PC-3 (cell line): ENCODE measurements at regions not wholly inside any gene's neighbourhood (a gene's known extent, or its start where the extent isn't known, plus 50 kb on each side); places are given as distances from the start of the nearest gene placed in this dataset.

Source experiments
- ATAC-seq: fragments of 200-7000 bp; cut with Tn5 transposase; 2 replicates; pipeline ENCODE4 v1.9.1; 2020; ENCODE audit warnings: mild to moderate bottlenecking, moderate library complexity
- BruUV-seq: library from RNA; stranded (reverse); fragments of 400-500 nt; replicated peaks from 2 replicates; lab custom pipeline; 2021; lab: Mats Ljungman, UMichigan
- CTCF ChIA-PET: fragments of 300-600 bp; sonication (Branson Sonifier 250); formaldehyde crosslinking; loops from one replicate; lab custom pipeline; 2022; ENCODE audit warnings: antibody characterized with exemption; lab: Charles Lee
- POLR2A ChIA-PET: fragments of 300-600 bp; sonication (Branson Sonifier 250); formaldehyde crosslinking; loops from one replicate; lab custom pipeline; 2022; ENCODE audit warnings: antibody characterized with exemption; ENCODE audit not compliant: unreplicated experiment; lab: Charles Lee
- DNase-seq: peaks from one replicate; pipeline ENCODE4 v3.0.0-alpha.2; 2015
- H2AFZ ChIP-seq: fragments of 300-600 bp; sonication (generic); 2 replicates; pipeline ENCODE4 v1.6.0; 2016; ENCODE audit warnings: antibody characterized with exemption, low read length
- H3F3A ChIP-seq: fragments of 300-600 bp; sonication (generic); one replicate; pipeline ENCODE4 v1.6.0; 2017; ENCODE audit warnings: antibody characterized with exemption, low read length, control low read depth, mild to moderate bottlenecking; ENCODE audit not compliant: unreplicated experiment
- H3K27ac ChIP-seq: fragments of 300-600 bp; sonication (generic); 2 replicates; pipeline ENCODE4 v1.5.1; 2016; ENCODE audit warnings: mild to moderate bottlenecking, low read length
- H3K27me3 ChIP-seq: fragments of 300-600 bp; sonication (generic); 2 replicates; pipeline ENCODE4 v1.6.1; 2016; ENCODE audit warnings: low read length, mixed read lengths
- H3K36me3 ChIP-seq: fragments of 300-600 bp; sonication (generic); 2 replicates; pipeline ENCODE4 v1.6.1; 2016; ENCODE audit warnings: low read depth, mixed run types, low read length, mixed read lengths
- H3K4me1 ChIP-seq: fragments of 300-600 bp; sonication (generic); 2 replicates; pipeline ENCODE4 v1.5.1; 2016; ENCODE audit warnings: low read length; ENCODE audit not compliant: insufficient read depth
- H3K4me2 ChIP-seq: fragments of 300-600 bp; sonication (generic); 2 replicates; pipeline ENCODE4 v1.6.0; 2016; ENCODE audit warnings: low read length
- H3K4me3 ChIP-seq: fragments of 300-600 bp; sonication (generic); 2 replicates; pipeline ENCODE4 v1.5.1; 2016; ENCODE audit warnings: mild to moderate bottlenecking, low read length, mixed read lengths
- H3K79me2 ChIP-seq: fragments of 300-600 bp; sonication (generic); 2 replicates; pipeline ENCODE4 v1.6.1; 2017; ENCODE audit warnings: low read length, mixed read lengths
- H3K9ac ChIP-seq: fragments of 300-600 bp; sonication (generic); 2 replicates; pipeline ENCODE4 v1.6.0; 2016; ENCODE audit warnings: mild to moderate bottlenecking, low read length
- H3K9me2 ChIP-seq: fragments of 300-600 bp; sonication (generic); replicated peaks from 2 replicates; pipeline ENCODE4 v1.6.1; 2016; ENCODE audit warnings: mixed run types, low read length, mixed read lengths
- H3K9me3 ChIP-seq: fragments of 300-600 bp; sonication (generic); 2 replicates; pipeline ENCODE4 v1.6.1; 2016; ENCODE audit warnings: low read length, mixed read lengths
- H4K20me1 ChIP-seq: fragments of 300-600 bp; sonication (generic); 2 replicates; pipeline ENCODE4 v1.6.1; 2016; ENCODE audit warnings: low read length, mixed read lengths
- CTCF ChIP-seq: fragments of 300-600 bp; sonication (generic); conservative IDR thresholded peaks from 2 replicates; pipeline ENCODE4 v1.5.1; 2017; ENCODE audit warnings: antibody characterized with exemption, low read depth, mild to moderate bottlenecking, low read length
- EZH2 ChIP-seq: fragments of 300-600 bp; sonication (generic); IDR thresholded peaks from one replicate; pipeline ENCODE4 v1.6.1; 2017; ENCODE audit warnings: antibody characterized with exemption, mild to moderate bottlenecking, low read length; ENCODE audit not compliant: unreplicated experiment
- EZH2phosphoT487 ChIP-seq: fragments of 300-600 bp; sonication (generic); IDR thresholded peaks from 2 replicates; pipeline ENCODE4 v1.6.1; 2018; ENCODE audit warnings: mild to moderate bottlenecking, antibody characterized with exemption, low read length, borderline replicate concordance
- intact Hi-C: fragments of 100-400 bp; cut with micrococcal nuclease; formaldehyde crosslinking; loops from 2 replicates; pipeline ENCODE4 v1.9.0; 2023

GRCh38 chr5:5018578-5018970, 121.6 kb upstream of the ADAMTS16 start:
- no peak overlapping the region for H3K9ac ChIP-seq
- POLR2A ChIA-PET = no interaction called here

DNA sequence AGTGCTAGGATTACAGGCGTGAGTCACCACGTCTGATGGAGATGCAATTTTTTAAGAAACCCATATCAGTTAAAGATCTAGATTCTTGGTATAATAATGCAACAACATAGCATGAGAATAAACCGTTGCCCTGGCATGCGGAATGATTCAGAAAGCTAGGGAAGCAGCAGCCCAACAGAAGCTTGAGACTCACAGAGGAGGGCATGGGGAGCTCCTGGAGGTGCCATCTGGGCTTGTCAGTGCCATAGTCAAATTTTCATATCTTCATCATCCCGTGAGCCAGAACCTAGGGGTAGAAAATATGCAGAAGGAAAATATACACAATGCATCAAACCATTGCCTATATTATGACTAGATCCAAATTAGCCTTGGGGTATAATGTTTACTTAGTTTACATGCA, 118.7 kb upstream of the ADAMTS16 start:
- H3K9me3 ChIP-seq = no peaks in the 10 kb centered on the region
- H3K27me3 ChIP-seq = peaks cover 5% of the 10 kb centered on the region; the same call in 1 of the 2 replicates
- ChIA-PET POLR2A (no interaction called here), CTCF (no interaction called here)
- H3K9me2 ChIP-seq = no peaks in the 10 kb centered on the region
- no peak for TF ChIP-seq EZH2phosphoT487
- TF ChIP-seq CTCF = no peak
- TF ChIP-seq EZH2 = no peak
- H3K4me1 ChIP-seq = peaks cover 24% of the 10 kb centered on the region
- no TSS peak for BruUV-seq
- intact Hi-C loops = no loop called here
- ATAC-seq = no peak
- no peak overlapping the region for H3K27ac ChIP-seq
- no peak for DNase-seq
- no peaks in the 10 kb centered on the region for H3K79me2 ChIP-seq
- H3K9ac ChIP-seq = no peak overlapping the region
- no peak overlapping the region for H3K4me3 ChIP-seq
- no peaks in the 10 kb centered on the region for H4K20me1 ChIP-seq
- no peaks in the 10 kb centered on the region for H3F3A ChIP-seq
- no peak overlapping the region for H2AFZ ChIP-seq
- no peak overlapping the region for H3K4me2 ChIP-seq
- no peaks in the 10 kb centered on the region for H3K36me3 ChIP-seq

More at GRCh38 chr5:5018578-5018970, 121.6 kb upstream of the ADAMTS16 start:
- Histone ChIP-seq H3K4me1 (peaks cover 29% of the 10 kb centered on the region), H4K20me1 (no peaks in the 10 kb centered on the region), H2AFZ (no peak overlapping the region), H3K4me3 (no peak overlapping the region), H3K79me2 (no peaks in the 10 kb centered on the region), H3F3A (no peaks in the 10 kb centered on the region), H3K9me3 (no peaks in the 10 kb centered on the region), H3K36me3 (no peaks in the 10 kb centered on the region), H3K27ac (no peak overlapping the region), H3K9me2 (no peaks in the 10 kb centered on the region), H3K4me2 (no peak overlapping the region), H3K27me3 (peaks cover 5% of the 10 kb centered on the region; the same call in 1 of the 2 replicates)
- CTCF ChIA-PET = no interaction called here
- intact Hi-C loops = no loop called here
- DNase-seq (peak; percentile 3), ATAC-seq (no peak)
- TF ChIP-seq EZH2 = no peak
- TF ChIP-seq EZH2phosphoT487 = no peak
- TF ChIP-seq CTCF = no peak
- no TSS peak for BruUV-seq

DNA sequence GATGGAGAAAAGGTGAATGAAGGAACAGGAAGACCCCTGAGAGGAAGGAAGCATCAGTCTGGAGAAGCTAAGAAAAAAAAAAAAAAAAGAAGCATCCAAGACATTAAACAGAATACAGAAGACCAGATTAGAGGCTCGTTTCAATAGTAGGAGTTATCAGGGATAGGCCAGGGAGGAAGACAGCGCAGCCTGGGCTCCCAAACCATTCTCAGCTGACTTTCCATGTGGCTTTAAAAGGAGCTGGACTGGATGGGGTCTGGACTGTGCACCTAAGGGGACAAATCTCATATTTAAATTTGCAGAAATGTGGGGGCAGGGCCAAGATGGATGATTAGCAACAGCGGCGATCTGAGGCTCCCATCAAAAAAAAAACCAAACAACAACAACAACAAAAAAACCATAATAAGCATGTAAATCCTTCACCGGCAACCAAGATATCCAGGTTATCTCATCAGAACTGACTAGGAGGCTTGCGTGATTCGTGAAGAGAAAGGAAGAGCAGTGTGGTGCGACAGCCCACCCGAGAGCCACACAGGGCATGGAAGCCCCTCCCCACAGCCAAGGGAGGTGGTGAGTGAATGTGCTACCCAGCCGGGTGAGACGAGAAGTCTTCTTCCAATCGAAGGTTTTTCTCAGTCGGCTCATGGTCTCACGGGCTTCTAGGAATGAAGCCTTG, 114.9 kb upstream of the ADAMTS16 start:
- no peaks in the 10 kb centered on the region for H3K9me2 ChIP-seq
- ATAC-seq (peak; percentile 35; the same call in 1 of the 2 replicates), DNase-seq (no peak)
- BruUV-seq = no TSS peak
- H3K4me1 ChIP-seq = peaks cover 15% of the 10 kb centered on the region
- H3K4me2 ChIP-seq = peak overlapping the region; percentile 95
- H3F3A ChIP-seq = no peaks in the 10 kb centered on the region
- H3K4me3 ChIP-seq = peak overlapping the region; percentile 92
- no peaks in the 10 kb centered on the region for H3K79me2 ChIP-seq
- TF ChIP-seq EZH2 (no peak), CTCF (no peak), EZH2phosphoT487 (no peak)
- H3K27me3 ChIP-seq = no peaks in the 10 kb centered on the region
- intact Hi-C loops = no loop called here
- no peaks in the 10 kb centered on the region for H3K36me3 ChIP-seq
- H2AFZ ChIP-seq = peak overlapping the region; percentile 97
- H3K9me3 ChIP-seq = no peaks in the 10 kb centered on the region
- H3K9ac ChIP-seq = peak overlapping the region; percentile 55; the same call in 1 of the 2 replicates
- H3K27ac ChIP-seq = no peak overlapping the region
- POLR2A ChIA-PET = no interaction called here
- H4K20me1 ChIP-seq = no peaks in the 10 kb centered on the region
- CTCF ChIA-PET = no interaction called here
